Activated naive CD4-positive, alpha-beta T cell treated with Interleukin-2 at 50 U/mL for 16 hours (primary cell): ENCODE measurements at regions not wholly inside any gene's neighbourhood (a gene's known extent, or its start where the extent isn't known, plus 50 kb on each side); places are given as distances from the start of the nearest gene placed in this dataset.
A peak's percentile ranks its signal among the peaks of the same experiment; 100 is the strongest.
"Not testable (repeated sequence)": the region's sequence is repeated elsewhere in the genome, so short reads cannot be mapped to it uniquely, and the experiment has no call there.

ENCODE experiments used
- DNase-seq: peaks from one replicate; pipeline ENCODE4 v3.0.0-alpha.2; 2020

DNA sequence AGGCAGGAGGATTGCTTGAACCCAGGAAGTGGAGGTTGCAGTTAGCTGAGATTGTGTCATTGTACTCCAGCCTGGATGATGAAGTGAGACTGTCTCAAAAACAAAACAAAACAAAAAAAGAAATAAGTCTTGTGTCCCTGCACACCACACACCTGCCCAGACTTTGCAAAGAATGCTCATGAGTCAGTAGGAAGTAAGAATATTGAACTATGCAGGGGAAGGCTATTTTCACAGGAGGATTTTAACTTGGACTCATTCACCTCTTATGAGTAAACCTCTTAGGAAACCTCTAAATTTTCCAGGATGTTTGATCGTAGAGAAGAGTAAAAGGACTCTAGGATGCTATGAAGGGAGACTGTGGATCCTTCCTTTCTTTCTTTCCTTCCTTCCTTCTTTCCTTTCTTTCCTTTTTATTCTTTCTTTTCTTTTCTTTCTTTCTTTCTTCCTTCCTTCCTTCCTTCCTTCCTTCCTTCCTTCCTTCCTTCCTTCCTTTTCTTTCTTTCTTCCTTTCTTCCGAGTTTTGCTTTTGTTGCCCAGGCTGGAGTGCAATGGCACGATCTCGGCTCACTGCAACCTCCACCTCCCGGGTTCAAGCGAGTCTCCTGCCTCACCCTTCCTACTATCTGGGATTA is 96.7 kb upstream of the CLINT1 start:
- no peak for DNase-seq

DNA sequence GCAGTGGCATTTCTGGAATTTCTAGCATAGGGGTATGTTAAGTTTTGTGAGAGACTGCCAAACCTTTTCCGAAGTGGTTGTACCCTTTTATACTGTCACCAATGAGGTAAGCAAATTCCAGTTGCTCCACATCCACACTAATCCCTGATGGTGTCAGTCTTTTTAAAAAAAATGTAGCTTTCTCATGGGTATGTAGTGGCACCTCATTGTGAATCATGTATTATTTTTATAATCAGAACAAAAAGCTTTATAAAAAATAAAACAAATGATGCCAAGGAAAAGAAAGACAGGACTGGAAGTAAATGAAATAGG is 93.4 kb upstream of the CLINT1 start:
- no peak for DNase-seq

DNA sequence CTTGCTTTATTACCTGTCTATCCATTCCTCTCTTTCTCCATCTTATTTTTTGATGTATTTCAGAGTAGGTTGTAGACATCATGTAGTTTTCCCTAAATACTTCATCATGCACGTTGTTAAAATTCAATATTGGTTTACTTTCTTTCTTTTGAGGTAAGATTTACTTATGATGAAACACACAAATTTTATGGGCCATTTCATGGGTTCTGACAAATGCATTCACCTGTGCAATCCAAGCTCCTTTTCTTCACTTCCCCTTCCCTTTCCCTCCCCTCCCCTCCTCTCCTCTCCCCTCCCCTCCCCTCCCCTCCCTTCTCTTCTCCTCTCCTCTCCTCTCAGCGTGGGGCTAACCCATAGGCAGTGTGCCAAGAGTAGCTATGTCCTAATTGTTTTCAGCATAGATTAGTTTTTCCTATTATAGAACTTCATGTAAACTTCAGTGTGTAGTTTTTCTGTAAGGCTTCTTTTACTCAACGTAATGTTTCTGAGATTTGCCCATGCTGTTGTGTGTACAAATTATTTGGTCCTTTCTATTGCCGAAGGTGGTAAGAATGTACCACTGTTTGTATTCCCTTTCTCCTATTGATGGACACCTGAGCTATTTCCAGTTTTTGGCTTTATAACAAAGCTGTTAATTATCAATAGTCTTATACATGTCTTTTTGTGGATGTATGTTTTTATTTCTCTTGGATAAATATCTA is 92.9 kb upstream of the CLINT1 start:
- DNase-seq, result no peak

DNA sequence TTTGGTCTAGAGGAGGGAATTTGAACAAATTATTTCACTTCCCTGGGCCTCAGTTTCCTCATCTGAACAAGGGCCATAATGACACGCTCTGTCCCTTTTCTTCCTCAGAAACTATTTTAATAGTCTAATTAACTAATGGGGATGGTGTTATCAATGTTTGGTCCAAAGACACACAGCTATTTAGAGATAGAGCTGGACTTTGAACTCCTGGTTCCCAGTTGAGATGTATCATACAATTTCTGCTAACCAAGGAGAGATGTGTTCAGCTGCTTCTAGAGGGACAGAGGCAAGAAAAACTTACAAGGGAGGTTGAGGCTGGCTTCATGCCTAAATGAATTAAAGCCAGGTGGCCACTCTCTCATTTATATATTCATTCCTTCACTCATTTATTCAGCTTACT is 90.6 kb upstream of the CLINT1 start:
- DNase-seq, result no peak

DNA sequence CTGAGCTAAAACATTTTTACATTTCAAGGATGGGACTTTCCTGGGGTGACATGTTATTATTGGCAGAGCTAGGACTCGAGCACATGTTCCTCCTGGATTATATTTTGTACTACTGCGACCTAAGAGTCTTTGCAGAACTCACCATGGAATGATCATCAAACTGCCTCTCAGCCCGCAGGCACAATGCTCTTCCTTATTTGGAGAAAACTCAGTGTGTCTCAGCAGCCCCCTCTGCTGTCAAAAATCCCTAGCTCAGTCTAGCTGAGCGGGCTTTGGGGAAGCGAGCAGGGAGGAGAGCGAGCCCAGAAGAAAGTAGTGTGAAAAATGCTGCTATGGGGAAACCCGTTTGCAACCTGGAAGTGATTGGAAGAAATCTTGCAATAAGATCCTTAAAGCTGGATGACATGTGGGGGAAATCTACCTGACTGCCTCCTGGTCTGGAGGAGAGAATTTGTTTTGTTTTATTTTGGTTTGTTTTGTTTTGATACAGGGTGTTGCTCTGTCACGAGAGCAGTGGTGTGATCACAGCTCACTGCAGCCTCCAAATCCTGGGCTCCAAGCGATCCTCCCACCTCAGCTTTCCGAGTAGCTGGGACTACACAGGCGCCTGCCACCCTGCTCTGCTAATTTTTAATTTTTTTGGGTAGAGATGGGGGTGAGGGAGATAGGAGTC is 89.9 kb upstream of the CLINT1 start:
- peak; percentile 78 for DNase-seq

DNA sequence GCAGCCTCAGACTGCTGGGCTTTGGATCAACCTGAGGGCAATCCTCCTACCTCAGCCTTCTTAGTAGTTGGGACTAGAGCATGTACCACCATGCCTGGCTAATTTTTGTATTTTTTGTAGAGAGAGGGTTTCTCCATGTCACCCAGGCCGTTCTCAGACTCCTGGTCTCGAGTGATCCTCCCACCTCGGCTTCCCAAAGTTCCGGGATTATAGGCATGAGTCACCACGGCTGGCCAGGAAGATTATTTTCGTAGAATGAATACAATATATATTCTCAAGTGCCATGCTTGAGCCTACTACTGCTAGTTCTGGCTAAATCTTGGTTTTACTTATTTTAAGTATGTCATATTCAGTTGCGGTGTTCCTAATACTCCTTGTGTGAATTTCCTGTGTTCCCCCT is 88.2 kb upstream of the CLINT1 start:
- DNase-seq, result no peak

DNA sequence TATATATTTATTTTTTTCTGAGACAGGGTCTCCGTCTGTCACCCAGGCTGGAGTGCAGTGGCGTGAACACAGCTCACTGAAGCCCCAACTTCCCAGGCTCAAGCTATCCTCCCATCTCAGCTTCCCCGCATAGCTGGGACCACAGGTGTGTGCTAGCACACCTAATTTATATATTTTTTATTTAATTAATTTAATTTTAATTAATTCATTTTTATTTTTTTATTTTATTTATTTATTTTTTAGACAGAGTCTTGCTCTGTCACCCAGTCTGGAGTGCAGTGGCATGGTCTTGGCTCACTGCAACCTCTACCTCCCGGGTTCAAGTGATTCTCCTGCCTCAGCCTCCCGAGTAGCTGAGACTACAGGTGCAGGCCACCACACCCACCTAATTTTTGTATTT is 86.9 kb upstream of the CLINT1 start:
- DNase-seq, result not testable (repeated sequence)

DNA sequence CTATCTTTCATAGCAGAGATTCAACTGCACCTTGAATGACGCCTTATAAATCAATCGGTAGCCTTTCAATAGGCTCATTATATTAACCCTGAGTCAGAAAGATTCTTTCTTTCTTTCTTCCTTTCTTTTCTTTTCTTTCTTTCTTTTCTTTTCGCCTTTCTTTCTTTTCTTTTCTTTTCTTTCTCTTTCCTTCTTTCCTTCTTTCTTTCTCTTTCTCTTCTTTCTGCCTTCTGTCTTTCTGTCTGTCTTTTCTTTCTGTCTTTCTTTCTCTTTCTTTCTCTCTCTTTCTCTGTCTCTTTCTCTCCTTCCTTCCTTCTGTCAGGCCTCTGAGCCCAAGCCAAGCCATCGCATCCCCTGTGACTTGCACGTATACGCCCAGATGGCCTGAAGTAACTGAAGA is 86.0 kb upstream of the CLINT1 start:
- DNase-seq, result no peak

DNA sequence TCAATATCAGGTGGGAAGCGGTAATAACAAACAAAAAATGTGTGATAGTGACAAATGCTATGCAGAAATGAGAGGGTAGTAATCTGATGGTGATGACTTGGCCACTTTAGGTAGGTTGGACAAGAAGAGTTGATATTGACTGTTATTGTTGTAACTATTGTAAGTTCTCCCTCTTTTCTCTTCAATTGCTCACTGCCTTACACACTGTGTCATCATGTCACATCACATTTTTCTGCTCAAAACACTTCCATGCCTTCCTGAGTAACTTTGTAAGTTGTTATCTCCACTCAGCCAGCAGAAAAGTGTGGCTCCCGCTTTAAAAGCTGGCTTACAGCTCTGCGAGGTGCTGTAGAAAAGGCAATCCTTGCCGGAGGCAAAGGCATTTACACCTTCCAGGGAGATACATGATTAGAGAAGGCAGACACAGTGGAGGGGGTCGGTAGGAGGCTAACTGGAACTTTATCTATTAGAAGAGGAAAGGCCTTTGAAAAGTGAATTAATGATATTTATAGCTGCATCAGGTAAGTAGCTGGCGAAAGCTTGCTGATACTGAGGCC is 85.2 kb upstream of the CLINT1 start:
- DNase-seq, result no peak

DNA sequence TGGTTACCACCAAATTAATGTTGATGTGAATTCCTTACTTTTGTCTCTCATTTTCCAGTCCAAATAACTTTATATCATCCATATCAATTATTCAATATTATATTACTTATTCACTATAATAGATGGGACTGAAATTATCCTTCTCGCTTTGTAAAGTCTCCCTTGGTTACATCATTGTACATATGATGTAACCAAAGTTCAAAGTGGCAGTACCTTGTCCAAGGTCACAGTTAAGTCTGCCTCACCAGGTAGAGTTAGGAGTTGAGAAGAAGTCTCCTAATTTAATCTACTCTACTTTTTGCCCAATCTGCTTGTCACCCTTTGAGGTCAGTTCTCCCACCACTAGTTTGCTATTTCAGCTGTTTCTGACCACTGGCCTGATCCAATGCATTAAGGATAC is 83.7 kb upstream of the CLINT1 start:
- DNase-seq, result no peak

DNA sequence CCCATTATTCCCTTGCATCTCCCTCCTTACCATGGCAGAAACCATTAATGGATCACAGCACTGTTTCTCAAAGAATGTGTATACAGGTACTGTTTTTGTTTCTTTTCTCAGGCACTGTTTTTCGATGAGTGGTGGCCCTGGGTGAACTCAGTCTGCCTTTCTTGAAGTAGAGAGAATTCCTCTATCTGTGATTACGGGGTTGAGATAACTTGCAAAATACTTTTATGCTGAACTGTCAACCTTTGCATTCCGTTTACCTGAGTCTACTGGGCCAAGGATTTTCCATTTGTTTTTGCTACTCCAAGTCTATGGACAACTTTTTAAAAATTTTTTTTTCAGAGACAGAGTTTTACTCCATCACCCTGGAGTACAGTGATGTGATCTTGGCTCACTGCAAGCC is 82.7 kb upstream of the CLINT1 start:
- no peak for DNase-seq

DNA sequence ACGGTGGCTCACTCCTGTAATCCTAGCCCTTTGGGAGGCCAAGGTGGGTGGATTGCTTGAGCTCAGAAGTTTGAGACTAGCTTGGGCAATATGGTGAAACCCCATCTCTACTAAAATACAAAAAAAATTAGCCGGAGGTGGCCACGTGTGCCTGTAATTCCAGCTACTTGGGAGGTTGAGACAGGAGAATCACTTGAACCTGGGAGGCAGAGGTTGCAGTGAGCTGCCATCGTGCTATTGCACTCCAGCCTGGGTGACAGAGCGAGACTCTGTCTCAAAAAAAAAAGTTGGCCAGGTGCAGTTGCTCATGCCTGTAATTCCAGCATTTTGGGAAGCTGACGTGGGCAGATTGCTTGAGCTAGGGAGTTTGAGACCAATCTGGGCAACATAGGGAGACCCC is 79.2 kb upstream of the CLINT1 start:
- DNase-seq, result not testable (repeated sequence)

DNA sequence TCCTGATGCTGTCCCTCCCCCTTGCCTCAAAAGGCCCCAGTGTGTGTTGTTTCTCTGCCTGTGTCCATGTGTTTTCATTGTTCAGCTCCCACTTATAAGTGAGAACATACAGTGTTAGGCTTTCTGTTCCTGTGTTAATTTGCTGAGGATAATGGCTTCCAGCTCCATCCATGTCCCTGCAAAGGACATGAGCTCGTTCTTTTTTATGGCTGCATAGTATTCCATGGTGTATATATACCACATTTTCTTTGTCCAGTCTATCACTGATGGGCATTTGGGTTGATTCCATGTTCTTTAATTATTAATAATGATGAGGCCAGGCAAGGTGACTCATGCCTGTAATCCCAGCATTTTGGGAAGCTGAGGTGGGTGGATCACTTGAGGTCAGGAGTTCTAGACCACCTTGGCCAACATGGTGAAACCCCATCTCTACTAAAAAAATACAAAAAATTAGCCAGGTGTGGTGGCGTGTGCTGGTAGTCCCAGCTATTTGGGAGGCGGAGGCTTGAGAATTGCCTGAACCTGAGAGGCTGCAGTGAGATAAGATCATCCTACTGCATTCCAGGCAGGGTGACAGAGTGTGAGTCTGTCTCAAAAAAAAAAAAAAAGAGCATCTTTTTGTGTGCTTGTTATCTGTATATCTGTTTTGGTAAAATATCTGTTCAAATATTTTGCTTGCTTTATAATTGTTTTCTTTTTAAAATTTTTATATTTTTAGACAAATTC is 78.0 kb upstream of the CLINT1 start:
- not testable (repeated sequence) for DNase-seq

DNA sequence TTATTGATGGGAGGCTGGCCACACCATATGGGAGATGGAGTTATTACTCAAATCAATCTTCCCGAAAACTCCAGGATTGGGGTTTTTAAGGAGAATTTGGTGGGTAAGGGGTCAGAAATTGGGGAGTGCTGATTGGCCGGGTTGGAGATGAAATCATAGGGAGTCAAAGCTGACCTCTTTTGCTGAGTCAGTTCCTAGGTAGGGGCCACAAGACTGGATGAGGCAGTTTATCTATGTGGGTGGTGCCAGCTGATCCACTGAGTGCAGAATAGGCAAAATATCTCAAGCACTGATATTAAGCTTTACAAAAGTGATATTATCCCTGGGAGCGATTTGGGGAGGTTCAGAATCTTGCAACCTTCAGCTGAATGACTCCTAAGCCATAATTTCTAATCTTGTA is 75.7 kb upstream of the CLINT1 start:
- no peak for DNase-seq

DNA sequence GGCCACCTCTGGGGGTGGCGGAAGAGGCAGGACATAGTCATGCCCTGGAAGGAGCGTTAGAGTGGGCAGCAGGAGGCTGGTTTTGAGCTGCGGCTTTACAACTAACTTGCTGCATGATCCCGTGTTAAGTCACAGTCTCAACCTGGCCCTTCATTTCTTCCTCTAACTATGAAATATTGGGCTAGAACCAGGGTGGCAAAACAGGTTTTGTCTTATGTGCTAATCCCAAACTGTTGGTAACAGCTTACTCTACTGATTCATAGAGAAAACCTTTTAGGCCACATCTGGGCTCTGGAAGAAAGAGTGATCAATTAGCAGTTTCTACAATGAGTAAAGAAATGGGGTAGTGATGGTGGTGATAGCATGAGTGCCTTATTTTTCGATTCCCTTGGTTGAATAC is 74.1 kb upstream of the CLINT1 start:
- DNase-seq, result no peak

DNA sequence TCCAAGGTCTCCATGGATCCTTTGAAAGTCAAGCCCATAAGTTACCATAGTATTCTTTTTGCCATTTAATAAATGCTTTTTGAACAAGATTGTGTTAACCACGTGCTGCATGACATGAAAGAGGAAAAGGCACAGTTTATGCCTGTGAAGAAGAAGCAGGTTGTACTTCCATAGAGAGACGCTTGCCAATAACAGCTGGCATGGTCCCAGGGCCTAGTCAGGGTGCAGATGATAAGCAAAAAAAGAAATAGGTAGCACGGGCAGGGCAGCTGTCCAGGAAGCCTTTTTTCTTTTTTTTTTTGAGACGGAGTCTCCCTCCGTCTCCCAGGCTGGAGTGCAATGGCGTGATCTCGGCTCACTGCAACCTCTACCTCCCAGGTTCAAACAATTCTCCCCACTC is 71.8 kb upstream of the CLINT1 start:
- DNase-seq, result no peak

DNA sequence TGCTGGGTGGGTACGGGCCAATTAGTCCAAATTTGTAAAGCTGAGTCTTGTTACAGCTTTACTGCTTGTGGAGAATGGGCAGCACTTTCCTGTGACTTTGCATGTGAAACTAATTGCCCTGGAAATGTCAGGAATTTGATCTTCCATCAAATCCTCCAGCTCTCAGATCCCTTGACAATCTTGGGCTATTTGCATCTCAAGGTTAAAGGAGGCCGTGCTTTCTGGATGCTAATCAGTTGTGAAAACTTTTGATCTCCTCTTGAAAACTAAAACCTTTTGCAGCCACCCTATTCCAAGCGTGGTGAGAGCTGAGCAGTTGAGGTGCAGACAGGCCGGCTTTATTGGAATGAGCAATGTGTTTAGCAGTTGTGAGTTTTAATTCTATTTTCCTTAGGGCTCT is 68.0 kb upstream of the CLINT1 start:
- no peak for DNase-seq

DNA sequence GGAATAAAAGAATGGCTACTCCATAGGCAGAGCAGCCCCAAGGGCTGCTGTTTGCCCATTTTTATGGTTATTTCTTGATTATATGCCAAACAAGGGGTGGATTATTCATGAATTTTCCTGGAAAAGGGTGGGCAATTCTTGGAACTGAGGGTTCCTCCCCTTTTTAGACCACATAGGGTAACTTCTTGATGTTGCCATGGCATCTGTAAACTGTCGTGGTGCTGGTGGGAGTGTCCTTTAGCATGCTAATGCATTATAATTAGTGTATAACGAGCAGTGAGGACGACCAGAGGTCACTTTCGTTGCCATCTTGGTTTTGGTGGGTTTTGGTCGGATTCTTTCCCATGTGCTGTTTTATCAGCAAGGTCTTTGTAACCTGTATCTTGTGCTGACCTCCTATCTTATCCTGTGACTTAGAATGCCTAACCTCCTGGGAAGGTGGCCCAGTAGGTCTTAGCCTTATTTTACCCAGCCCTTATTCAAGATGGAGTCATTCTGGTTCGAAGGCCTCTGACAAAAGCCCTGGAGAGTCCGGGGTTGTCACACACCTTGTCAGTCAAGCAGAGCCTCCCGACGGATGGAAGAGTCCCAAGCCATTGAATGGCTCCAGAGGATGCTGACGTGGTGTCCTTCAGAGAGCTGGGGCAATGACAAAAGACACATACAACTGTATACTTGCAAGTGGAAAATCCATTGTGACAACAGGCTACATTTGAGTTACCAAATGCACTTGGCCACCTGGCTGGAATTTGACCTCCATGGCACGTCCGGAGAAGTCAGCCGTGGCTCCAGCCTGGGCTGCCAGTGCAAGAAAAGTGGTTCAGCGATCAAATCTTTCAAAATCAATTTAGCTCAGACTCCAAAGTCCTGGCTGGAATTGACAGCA is 67.1 kb upstream of the CLINT1 start:
- no peak for DNase-seq

DNA sequence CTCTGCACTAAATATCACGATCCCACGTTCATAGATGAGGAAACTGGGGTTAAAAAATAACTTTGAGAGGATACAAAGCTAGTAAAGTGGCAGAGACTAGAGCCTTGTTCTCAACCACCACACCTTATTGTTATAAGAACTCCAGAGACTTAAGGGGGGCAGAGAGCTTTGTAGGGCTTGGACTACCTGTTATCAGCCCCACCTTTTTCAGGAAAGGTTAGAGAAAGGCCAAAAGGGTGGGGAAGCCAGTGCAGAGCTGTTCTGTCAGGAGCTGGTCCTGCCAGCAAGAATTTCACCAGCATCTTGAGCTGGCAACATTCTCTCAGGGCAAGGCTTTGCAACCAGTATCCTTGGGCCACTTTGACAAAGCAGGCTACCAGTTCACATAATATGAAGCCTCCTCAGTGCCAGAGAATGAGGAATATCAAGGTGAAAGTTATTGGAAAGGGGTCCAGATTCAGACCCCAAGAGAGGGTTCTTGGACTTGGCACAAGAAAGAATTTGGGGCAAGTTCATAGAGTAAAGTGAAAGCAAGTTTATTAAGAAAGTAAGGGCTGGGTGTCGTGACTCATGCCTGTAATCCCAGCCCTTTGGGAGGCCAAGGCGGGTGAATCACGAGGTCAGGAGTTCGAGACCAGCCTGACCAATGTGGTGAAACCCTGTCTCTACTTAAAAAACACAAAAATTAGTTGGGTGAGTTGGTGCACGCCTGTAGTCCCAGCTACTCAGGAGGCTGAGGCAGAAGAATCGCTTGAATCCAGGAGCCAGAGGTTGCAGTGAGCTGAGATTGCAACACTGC is 66.2 kb upstream of the CLINT1 start:
- peak; percentile 5 for DNase-seq

DNA sequence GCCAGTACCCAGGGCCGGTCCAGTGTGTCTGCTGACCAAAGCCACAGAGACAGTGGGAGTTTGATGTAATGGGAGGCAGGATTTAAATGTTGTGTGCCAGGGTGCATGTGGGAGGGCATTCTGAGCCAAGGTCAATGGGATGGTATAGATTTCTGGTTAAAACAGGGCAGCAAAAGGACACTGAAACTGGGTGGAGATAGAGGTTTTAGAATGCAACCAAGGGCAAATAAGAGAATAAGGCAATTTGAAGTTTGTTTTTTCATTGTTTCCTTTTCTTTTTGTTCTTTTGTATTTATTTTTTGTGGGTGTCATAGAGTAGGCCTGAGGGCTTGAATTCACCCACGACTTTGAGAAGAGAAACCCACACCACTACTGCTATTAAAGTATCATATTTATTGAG is 65.5 kb upstream of the CLINT1 start:
- DNase-seq, result no peak

DNA sequence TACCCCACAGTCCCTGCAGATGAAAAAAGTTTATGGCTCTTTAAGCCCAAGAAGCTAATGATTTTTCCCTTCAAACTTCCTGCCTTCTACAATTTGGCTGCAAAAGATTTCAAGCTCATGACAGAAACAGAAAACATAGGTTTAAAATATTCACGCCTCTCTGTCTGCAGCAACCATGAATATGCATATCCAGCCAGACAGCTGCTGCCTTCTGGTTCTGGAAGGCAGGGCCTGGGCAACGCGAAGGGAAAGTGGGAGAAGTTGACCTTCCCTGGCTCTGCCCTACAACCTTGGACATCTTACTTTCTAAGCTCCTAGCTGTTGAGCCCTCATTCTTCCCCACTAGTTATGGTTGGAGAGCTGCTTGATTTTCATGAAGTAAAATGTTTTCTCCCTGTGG is 64.8 kb upstream of the CLINT1 start:
- no peak for DNase-seq

DNA sequence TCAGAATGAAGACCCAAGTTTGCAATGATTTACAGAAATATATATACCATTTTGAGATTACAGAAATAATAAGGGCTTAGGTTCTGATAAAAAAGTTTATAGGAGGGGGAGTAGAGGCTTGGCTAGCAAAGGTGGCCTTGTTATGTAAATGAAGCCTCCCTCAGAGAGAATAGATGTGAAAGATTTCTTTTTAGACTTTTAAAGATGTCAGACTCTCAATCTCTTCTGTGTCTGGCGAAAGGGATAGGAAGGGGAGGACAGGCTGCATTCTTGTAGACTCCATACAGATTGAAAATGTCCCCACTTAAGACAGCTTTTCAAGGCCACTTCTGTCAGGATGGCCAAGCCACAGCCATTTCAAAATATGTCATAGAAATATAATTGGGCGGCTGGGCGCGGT is 63.1 kb upstream of the CLINT1 start:
- no peak for DNase-seq
